ENCODE measurements at regions not wholly inside any gene's neighbourhood (a gene's known extent, or its start where the extent isn't known, plus 50 kb on each side); places are given as distances from the start of the nearest gene placed in this dataset.
"Not testable (repeated sequence)": the region's sequence is repeated elsewhere in the genome, so short reads cannot be mapped to it uniquely, and the experiment has no call there.

- not testable (repeated sequence) for DNase-seq (ENCODE audit: low spot score)
These were observed 373.3 kb upstream of the ARPP21 start for GRCh38 chr3:35266065-35266464.

GRCh38 chr3:35275768-35276167 lies 363.6 kb upstream of the ARPP21 start:
- no peak for DNase-seq (ENCODE audit: low spot score)

- DNase-seq (ENCODE audit: low spot score) = no peak
These were observed 362.8 kb upstream of the ARPP21 start for GRCh38 chr3:35276568-35276967.

- no peak for DNase-seq (ENCODE audit: low spot score)
These were observed 347.7 kb upstream of the ARPP21 start for GRCh38 chr3:35291471-35292236.

GRCh38 chr3:35292568-35292967 lies 346.8 kb upstream of the ARPP21 start:
- DNase-seq (ENCODE audit: low spot score) = no peak

- no peak for DNase-seq (ENCODE audit: low spot score)
These were observed 343.4 kb upstream of the ARPP21 start for GRCh38 chr3:35295906-35296305.

- no peak for DNase-seq (ENCODE audit: low spot score)
These were observed 342.8 kb upstream of the ARPP21 start for GRCh38 chr3:35296533-35296932.

- DNase-seq (ENCODE audit: low spot score) = not testable (repeated sequence)
These were observed 342.4 kb upstream of the ARPP21 start for GRCh38 chr3:35296944-35297343.

- no peak for DNase-seq (ENCODE audit: low spot score)
These were observed 333.9 kb upstream of the ARPP21 start for GRCh38 chr3:35305406-35305805.

GRCh38 chr3:35307296-35307695 lies 332.0 kb upstream of the ARPP21 start:
- no peak for DNase-seq (ENCODE audit: low spot score)

- not testable (repeated sequence) for DNase-seq (ENCODE audit: low spot score)
These were observed 322.5 kb upstream of the ARPP21 start for GRCh38 chr3:35316841-35317240.

GRCh38 chr3:35320646-35321407 lies 318.5 kb upstream of the ARPP21 start:
- DNase-seq (ENCODE audit: low spot score) = no peak

GRCh38 chr3:35322070-35322469 lies 317.3 kb upstream of the ARPP21 start:
- DNase-seq (ENCODE audit: low spot score) = no peak

GRCh38 chr3:35335703-35336102 lies 303.6 kb upstream of the ARPP21 start:
- DNase-seq (ENCODE audit: low spot score) = no peak

GRCh38 chr3:35336601-35337000 lies 302.7 kb upstream of the ARPP21 start:
- no peak for DNase-seq (ENCODE audit: low spot score)

GRCh38 chr3:35338186-35338585 lies 301.1 kb upstream of the ARPP21 start:
- DNase-seq (ENCODE audit: low spot score) = no peak

GRCh38 chr3:35380196-35380595 lies 259.1 kb upstream of the ARPP21 start:
- DNase-seq (ENCODE audit: low spot score) = no peak

- DNase-seq (ENCODE audit: low spot score) = no peak
These were observed 256.1 kb upstream of the ARPP21 start for GRCh38 chr3:35383216-35383615.

- DNase-seq (ENCODE audit: low spot score) = no peak
These were observed 255.4 kb upstream of the ARPP21 start for GRCh38 chr3:35383719-35384555.

- no peak for DNase-seq (ENCODE audit: low spot score)
These were observed 254.1 kb upstream of the ARPP21 start for GRCh38 chr3:35385271-35385670.

- DNase-seq (ENCODE audit: low spot score) = no peak
These were observed 249.4 kb upstream of the ARPP21 start for GRCh38 chr3:35389907-35390306.

- DNase-seq (ENCODE audit: low spot score) = no peak
These were observed 247.1 kb upstream of the ARPP21 start for GRCh38 chr3:35392187-35392586.
